Kidney glomerular epithelial cell (primary cell): ENCODE measurements at regions not wholly inside any gene's neighbourhood (a gene's known extent, or its start where the extent isn't known, plus 50 kb on each side); places are given as distances from the start of the nearest gene placed in this dataset.

Experiments
- DNase-seq: peaks from one replicate; lab custom pipeline; 2025; lab: John Stamatoyannopoulos, UW

- DNase-seq: no peak
These were observed 90.5 kb upstream of the DBX1 start for GRCh38 chr11:20250644-20251247.

- DNase-seq: no peak
These were observed 89.5 kb upstream of the DBX1 start for GRCh38 chr11:20249796-20250195.

GRCh38 chr11:20249378-20249777 is 89.1 kb upstream of the DBX1 start:
- DNase-seq: no peak

GRCh38 chr11:20248871-20249270 is 88.6 kb upstream of the DBX1 start:
- DNase-seq: no peak

- no peak for DNase-seq
These were observed 88.0 kb upstream of the DBX1 start for GRCh38 chr11:20248121-20248772.

GRCh38 chr11:20247591-20248007 is 87.3 kb upstream of the DBX1 start:
- no peak for DNase-seq

GRCh38 chr11:20243974-20244373 is 83.7 kb upstream of the DBX1 start:
- DNase-seq: no peak

GRCh38 chr11:20238712-20239111 is 78.4 kb upstream of the DBX1 start:
- no peak for DNase-seq

GRCh38 chr11:20235164-20235563 is 74.9 kb upstream of the DBX1 start:
- no peak for DNase-seq

GRCh38 chr11:20227631-20228030 is 67.4 kb upstream of the DBX1 start:
- DNase-seq: no peak

GRCh38 chr11:20226933-20227332 is 66.7 kb upstream of the DBX1 start:
- DNase-seq: no peak

GRCh38 chr11:20221566-20221965 is 61.3 kb upstream of the DBX1 start:
- DNase-seq: no peak

GRCh38 chr11:20213790-20214189 is 53.5 kb upstream of the DBX1 start:
- DNase-seq: no peak

GRCh38 chr11:20211691-20212090 is 51.4 kb upstream of the DBX1 start:
- no peak for DNase-seq
